T-helper 17 cell (primary cell): ENCODE measurements at regions not wholly inside any gene's neighbourhood (a gene's known extent, or its start where the extent isn't known, plus 50 kb on each side); places are given as distances from the start of the nearest gene placed in this dataset.

Source experiments
- ATAC-seq: fragments of 150-1000 bp; cut with Tn5 transposase; 2 replicates; pipeline ENCODE4 v1.10.0; 2021; ENCODE audit warnings: mild to moderate bottlenecking, moderate library complexity
- DNase-seq, 3 donors: peaks; one replicate each; pipeline versions ENCODE4 v3.0.0 to v3.0.0-alpha.2; 2020 to 2021
- H3K9me3 ChIP-seq: one replicate; pipeline ENCODE4 v1.7.0; 2013; ENCODE audit warnings: low read length, mild to moderate bottlenecking; ENCODE audit not compliant: control insufficient read depth, poor library complexity, severe bottlenecking
- H3K27ac Mint-ChIP-seq: one replicate; pipeline ENCODE4 v1.8.0; 2022; ENCODE audit warnings: mild to moderate bottlenecking, moderate library complexity, mixed read lengths
- H3K27me3 Mint-ChIP-seq: one replicate; pipeline ENCODE4 v1.8.0; 2022; ENCODE audit warnings: mixed read lengths
- H3K36me3 Mint-ChIP-seq: one replicate; pipeline ENCODE4 v1.8.0; 2022; ENCODE audit warnings: low read depth, mixed read lengths
- H3K4me1 Mint-ChIP-seq: one replicate; pipeline ENCODE4 v1.8.0; 2022; ENCODE audit warnings: mild to moderate bottlenecking, mixed read lengths
- H3K4me3 Mint-ChIP-seq: one replicate; pipeline ENCODE4 v1.8.0; 2022; ENCODE audit warnings: mild to moderate bottlenecking, moderate library complexity, mixed read lengths

DNA sequence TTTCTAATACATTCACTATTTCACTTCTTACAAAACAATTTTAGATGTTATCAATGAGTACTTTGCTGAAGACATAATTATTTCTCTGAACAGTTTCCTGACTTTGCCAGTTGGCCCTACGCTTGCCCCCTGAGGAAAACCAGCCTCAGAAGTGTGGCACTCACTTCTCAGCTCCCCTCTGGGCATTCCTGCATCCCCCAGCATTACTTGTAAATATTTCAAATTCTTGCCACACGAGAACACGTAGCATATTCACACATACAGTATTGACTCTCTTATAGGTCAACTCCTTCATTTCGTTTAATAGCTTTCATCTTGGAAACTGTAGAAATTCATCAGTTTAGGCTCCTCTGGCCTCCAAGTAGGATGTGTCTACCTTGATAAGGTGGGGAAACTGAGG, 65.2 kb downstream of the OTX2 start:
- H3K9me3 ChIP-seq = no peaks in the 10 kb centered on the region
- H3K4me1 Mint-ChIP-seq = no peaks in the 10 kb centered on the region
- no peak overlapping the region for H3K27ac Mint-ChIP-seq
- no peak for DNase-seq
- H3K36me3 Mint-ChIP-seq = no peaks in the 10 kb centered on the region
- H3K27me3 Mint-ChIP-seq = peaks cover 35% of the 10 kb centered on the region
- no peak overlapping the region for H3K4me3 Mint-ChIP-seq
- ATAC-seq = no peak

DNA sequence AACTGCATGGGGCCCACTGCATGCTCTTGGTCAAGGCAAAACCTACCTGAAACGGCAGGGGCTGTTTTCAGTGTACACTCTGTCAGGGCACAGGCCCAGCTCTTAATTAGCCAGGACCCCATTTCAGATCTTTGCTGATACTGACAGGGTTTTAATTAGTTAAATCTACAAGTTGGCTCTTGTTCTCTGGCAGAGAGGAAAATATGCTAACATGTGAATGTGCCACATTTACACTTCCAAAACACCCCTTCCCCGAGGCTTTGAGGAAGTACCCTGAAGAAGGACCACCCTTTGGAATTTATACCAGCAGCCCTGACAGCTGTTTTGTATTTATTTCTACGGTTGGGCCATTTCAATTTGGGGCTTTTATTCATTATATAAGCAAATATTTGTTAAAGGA, 66.3 kb downstream of the OTX2 start:
- Mint-ChIP-seq H3K36me3 (no peaks in the 10 kb centered on the region), H3K4me3 (no peak overlapping the region), H3K27me3 (peaks cover 28% of the 10 kb centered on the region), H3K27ac (no peak overlapping the region), H3K4me1 (no peaks in the 10 kb centered on the region)
- no peak for ATAC-seq
- DNase-seq = no peak
- no peaks in the 10 kb centered on the region for H3K9me3 ChIP-seq

DNA sequence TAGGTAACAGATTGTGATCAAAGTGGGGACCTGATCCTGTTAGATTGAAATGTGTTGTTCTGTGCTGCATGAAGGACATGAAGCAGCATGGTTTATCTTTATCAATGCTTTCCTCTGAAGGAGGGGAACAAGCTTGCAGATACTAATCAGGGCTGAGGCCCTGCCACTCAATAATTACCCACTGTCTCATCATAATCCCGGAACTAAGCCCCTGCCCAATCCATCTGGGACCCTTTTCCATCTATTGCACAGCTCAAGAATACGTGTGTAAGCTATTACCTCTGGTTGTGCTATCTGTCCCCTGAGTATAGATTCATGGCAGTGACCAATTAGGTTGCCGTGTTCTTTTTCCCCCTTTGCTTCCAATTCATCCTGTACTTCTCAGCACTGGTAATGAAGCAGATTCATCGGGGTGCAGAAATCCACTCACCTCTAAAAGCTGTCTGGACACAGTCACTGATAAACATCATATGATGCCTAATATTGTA, 67.8 kb downstream of the OTX2 start:
- ATAC-seq (no peak), DNase-seq (no peak)
- H3K9me3 ChIP-seq = no peaks in the 10 kb centered on the region
- Mint-ChIP-seq H3K27ac (no peak overlapping the region), H3K4me3 (no peak overlapping the region), H3K4me1 (no peaks in the 10 kb centered on the region), H3K27me3 (peaks cover 15% of the 10 kb centered on the region), H3K36me3 (no peaks in the 10 kb centered on the region)

DNA sequence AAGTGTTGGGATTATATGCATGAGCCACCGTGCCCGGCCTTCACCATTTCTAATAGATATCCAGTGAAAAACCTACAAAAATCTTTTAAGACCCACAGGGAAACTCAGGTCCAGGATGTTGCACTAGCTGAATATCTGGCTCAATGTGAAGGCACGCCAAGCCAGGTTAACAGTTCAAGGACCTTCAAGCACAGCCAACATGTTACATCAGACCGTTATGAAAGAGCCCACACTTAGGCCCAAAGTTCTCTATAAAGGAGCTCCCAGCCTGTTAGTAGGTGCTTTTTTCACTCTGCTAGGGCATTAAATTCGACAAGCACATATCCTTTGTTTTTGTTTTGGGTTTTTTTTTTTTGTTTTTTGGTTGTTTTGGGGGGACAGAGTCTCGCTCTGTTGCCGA, 69.0 kb downstream of the OTX2 start:
- Mint-ChIP-seq H3K27ac (no peak overlapping the region), H3K4me1 (no peaks in the 10 kb centered on the region), H3K36me3 (no peaks in the 10 kb centered on the region), H3K4me3 (no peak overlapping the region), H3K27me3 (peaks cover 12% of the 10 kb centered on the region)
- no peak for DNase-seq
- no peaks in the 10 kb centered on the region for H3K9me3 ChIP-seq
- no peak for ATAC-seq

DNA sequence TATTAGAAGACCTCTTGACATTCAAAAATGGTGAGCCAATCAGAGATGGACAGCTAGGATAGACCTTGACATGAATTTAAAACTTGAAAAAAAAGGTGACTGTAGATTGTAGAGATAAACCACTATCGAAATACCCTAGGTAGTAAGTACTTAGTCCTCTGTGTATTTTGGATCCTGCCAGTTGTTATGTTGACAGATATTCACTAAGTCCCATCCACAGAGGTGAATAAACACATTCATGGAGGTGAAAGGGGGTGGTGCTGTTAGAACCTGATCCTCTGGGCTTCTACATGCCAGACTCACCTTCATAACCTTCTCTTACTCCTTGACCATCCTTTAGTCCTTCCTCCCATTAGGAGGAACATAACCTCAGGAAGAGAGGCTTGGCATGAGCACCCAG, 72.3 kb downstream of the OTX2 start:
- Mint-ChIP-seq H3K36me3 (no peaks in the 10 kb centered on the region), H3K4me3 (no peak overlapping the region), H3K27ac (no peak overlapping the region), H3K4me1 (no peaks in the 10 kb centered on the region), H3K27me3 (peaks cover 4% of the 10 kb centered on the region)
- no peaks in the 10 kb centered on the region for H3K9me3 ChIP-seq
- ATAC-seq (no peak), DNase-seq (no peak)

DNA sequence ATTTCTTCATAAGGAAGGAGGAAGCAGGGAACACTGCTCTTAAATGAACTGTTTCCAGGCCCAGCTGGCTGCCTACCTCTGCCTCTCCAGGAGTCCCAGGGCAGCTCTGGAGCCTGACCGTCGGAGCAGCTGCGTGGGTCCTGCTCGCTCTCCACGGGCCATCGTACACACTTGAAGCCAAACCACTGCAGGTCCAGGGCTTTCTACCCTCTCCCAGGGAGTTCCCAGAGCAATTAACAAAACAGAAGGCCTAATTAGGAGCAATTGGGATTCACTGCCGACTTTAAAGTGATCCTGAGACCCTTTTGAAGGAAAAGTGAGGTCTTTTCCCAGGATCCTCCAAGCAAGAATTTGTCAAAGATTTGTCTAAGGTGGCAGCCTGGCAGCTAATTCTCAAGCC, 76.9 kb downstream of the OTX2 start:
- ATAC-seq = no peak
- H3K4me1 Mint-ChIP-seq = no peaks in the 10 kb centered on the region
- H3K36me3 Mint-ChIP-seq = no peaks in the 10 kb centered on the region
- no peak overlapping the region for H3K4me3 Mint-ChIP-seq
- peaks cover 36% of the 10 kb centered on the region for H3K27me3 Mint-ChIP-seq
- no peaks in the 10 kb centered on the region for H3K9me3 ChIP-seq
- H3K27ac Mint-ChIP-seq = no peak overlapping the region
- no peak for DNase-seq

DNA sequence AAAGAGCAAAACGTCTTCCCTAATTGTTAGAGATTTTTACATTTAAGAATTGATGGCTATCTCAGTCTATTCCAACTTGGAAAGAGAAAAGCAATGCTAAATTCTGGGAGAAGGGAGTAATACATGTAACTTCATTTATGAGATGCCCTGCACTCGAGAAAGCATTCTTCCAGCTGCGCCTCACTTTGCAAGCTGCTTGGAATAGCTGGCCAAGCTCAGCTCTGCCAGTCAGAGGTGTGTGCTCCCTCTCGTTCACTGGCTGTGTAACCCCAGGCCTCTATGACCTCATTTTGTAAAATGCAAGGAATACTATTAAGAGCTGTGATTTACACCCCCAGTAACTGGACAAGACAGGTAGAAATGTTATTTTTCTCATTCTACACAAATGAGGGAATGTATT, 79.1 kb downstream of the OTX2 start:
- DNase-seq (no peak), ATAC-seq (no peak)
- Mint-ChIP-seq H3K4me1 (no peaks in the 10 kb centered on the region), H3K27ac (no peak overlapping the region), H3K4me3 (no peak overlapping the region), H3K27me3 (peaks cover 36% of the 10 kb centered on the region), H3K36me3 (no peaks in the 10 kb centered on the region)
- no peaks in the 10 kb centered on the region for H3K9me3 ChIP-seq

DNA sequence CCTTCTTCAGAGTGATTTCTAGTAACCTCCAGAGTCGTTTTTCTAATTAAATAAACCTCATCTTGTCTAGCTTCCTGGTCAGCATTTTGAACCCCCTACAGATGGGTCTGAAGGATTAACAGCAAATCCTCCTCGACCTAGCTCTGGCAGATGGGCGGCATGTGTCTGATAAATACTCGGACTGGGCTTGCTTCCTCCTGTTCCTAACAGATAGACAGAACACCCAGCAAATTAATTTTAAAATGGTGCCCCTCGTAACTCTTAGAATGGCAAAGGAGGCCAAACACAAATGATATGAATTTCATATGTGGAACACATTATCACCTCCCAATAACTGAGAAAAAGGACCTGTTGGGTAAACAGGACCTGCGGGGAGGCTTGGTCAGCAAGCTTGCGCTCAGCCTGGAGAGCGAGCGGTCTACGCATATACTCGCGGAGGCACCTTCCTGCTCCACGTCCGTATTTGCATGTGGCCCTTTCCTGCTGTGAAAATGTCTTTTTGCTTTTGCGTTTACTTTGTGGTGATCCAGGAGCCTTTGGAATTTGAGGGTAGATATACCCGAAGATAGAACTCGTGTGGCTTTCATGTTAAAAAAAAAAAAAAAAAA, 79.6 kb downstream of the OTX2 start:
- H3K27ac Mint-ChIP-seq = no peak overlapping the region
- H3K27me3 Mint-ChIP-seq = peaks cover 36% of the 10 kb centered on the region
- ATAC-seq = no peak
- H3K9me3 ChIP-seq = no peaks in the 10 kb centered on the region
- no peak overlapping the region for H3K4me3 Mint-ChIP-seq
- no peaks in the 10 kb centered on the region for H3K36me3 Mint-ChIP-seq
- DNase-seq = no peak
- H3K4me1 Mint-ChIP-seq = no peaks in the 10 kb centered on the region

DNA sequence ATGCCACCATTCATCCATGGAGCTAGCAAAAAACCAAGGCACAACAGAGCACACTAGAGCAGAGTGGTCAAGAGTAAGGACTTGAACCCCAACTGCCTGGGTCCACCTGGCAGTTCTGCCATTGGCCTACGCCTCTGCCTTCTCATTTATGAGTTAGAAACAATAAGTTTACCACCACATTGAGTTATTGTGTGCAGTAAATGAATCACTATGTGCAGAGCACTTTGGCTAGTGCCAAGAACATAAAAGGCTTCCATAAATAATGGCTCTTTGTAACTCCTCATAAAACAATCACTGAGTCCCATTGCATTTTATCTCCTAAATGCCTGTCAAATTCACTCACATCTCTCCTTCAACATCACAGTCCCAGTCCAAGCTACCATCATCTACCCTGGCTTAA, 86.3 kb downstream of the OTX2 start:
- Mint-ChIP-seq H3K36me3 (peaks cover under 1% of the 10 kb centered on the region), H3K27ac (no peak overlapping the region), H3K4me3 (no peak overlapping the region), H3K27me3 (peaks cover 34% of the 10 kb centered on the region), H3K4me1 (no peaks in the 10 kb centered on the region)
- DNase-seq (no peak), ATAC-seq (no peak)
- no peaks in the 10 kb centered on the region for H3K9me3 ChIP-seq

DNA sequence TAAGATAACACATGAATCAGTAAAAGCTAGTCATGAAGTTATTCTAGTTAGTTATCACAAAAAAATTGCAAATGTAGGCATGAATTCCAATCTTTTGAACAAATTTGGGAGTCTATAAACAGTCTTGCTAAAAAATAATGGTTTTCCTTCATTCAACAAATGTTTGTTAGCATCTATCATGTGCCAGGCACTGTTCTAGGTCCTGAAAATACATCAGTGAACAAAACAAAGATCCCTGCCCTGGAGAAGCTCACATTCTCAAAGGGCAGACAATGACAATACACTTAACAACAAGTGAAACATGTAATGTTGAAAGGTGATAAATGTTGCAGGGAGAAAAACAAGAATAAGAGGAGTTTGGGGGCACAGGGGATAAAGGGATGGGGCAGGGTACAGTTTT, 86.9 kb downstream of the OTX2 start:
- H3K4me3 Mint-ChIP-seq = no peak overlapping the region
- peaks cover 40% of the 10 kb centered on the region for H3K27me3 Mint-ChIP-seq
- H3K4me1 Mint-ChIP-seq = peaks cover 2% of the 10 kb centered on the region
- no peaks in the 10 kb centered on the region for H3K9me3 ChIP-seq
- ATAC-seq (no peak), DNase-seq (no peak)
- no peak overlapping the region for H3K27ac Mint-ChIP-seq
- peaks cover 3% of the 10 kb centered on the region for H3K36me3 Mint-ChIP-seq

DNA sequence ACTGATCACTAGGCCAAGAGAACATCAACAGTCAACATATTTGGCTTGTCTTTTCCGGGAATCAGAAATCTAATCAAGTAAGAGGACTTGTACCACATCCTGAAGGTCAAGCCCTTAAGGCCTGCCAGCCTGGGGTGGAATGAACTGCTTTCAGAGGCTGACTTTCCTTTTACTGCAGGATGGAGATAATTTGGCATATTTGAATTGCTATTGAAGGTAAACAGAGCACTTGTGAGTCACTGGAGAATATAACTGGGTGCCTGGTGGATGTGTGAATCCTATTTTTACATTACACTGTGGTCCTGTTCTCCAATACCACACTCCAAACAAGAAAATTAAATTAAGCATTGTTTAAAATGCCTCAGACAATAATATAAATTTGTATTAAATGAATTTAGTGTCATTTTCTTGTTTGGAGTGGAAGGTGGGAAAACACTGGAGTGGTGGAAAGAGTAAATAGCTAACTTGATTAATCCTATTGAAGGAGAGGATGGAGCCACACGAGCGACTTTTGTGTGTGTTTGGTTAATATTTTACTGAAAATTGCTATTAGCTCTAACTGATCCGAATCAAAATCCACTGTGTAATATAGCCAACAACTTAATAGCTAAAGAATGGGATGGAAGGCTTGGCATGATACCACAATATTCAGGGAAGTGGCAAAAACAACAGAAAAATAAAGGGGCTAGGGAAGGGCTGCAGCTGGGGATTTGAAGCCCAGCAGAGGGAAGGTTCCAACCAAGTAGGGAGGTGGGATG, 89.4 kb downstream of the OTX2 start:
- Mint-ChIP-seq H3K36me3 (peaks cover 3% of the 10 kb centered on the region), H3K27ac (no peak overlapping the region), H3K4me1 (peaks cover 2% of the 10 kb centered on the region), H3K27me3 (peaks cover 52% of the 10 kb centered on the region), H3K4me3 (no peak overlapping the region)
- DNase-seq (no peak), ATAC-seq (no peak)
- H3K9me3 ChIP-seq = no peaks in the 10 kb centered on the region

DNA sequence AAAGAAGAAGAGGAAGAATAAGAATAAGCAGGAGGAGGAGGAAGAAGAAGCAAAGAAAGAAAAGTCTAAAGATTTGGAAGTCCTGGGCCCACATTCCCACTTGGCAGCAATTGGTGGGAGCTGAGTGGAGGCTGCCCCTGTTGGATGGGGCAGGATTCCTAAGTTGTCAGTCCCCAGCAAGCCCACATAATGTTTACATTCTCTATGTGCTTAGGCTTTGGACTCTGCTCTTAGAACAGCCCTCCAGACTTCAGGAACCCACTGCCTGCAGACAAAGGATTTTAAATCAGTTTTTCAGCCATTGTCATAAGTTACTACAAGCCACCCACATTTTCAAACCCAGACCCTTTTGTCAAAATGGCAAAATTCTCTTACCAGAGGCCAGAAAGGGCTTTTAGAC, 92.0 kb downstream of the OTX2 start:
- Mint-ChIP-seq H3K4me1 (peaks cover 2% of the 10 kb centered on the region), H3K36me3 (peaks cover 3% of the 10 kb centered on the region), H3K4me3 (no peak overlapping the region), H3K27me3 (peaks cover 40% of the 10 kb centered on the region), H3K27ac (no peak overlapping the region)
- no peak for ATAC-seq
- H3K9me3 ChIP-seq = no peaks in the 10 kb centered on the region
- no peak for DNase-seq

DNA sequence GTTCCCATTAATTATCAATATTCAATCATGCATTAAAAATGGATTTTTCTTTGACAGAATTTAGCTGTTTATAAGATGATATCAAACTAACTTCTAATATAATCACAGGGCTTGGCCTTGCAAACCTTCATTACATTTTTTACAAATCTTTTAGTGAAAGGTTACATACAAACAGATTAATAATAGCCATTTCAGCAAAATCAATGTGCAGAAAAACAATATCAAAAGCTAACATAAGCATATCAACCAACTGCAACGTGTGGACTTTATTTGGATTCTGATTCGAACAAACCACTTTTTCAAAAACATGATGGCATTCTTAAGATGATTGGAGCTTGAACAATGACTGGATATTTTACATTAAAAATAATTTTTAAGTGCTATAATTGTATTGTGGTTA, 93.6 kb downstream of the OTX2 start:
- no peak overlapping the region for H3K4me3 Mint-ChIP-seq
- peaks cover 35% of the 10 kb centered on the region for H3K27me3 Mint-ChIP-seq
- no peak for ATAC-seq
- H3K36me3 Mint-ChIP-seq = peaks cover 3% of the 10 kb centered on the region
- no peaks in the 10 kb centered on the region for H3K9me3 ChIP-seq
- DNase-seq = no peak
- H3K27ac Mint-ChIP-seq = no peak overlapping the region
- peaks cover 2% of the 10 kb centered on the region for H3K4me1 Mint-ChIP-seq

DNA sequence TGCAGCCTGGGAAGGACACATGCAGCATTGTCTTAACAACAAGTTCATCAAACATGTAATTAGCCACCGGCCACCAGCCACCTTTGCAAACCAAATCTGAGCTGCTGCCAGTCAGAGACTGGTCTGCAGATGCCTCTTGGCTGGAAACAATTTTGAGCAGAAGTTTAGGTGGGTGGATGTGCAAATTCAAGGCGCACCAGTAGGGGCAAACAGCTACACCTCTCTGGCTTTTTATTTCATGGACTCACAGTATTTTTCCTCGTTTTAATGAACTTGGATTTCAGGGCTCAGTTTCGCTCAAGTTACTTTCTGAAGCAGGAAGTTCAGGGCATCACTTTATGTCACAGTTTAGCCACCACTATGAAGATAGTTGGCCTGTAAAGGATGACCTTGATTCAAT, 94.3 kb downstream of the OTX2 start:
- Mint-ChIP-seq H3K4me3 (no peak overlapping the region), H3K27me3 (peaks cover 35% of the 10 kb centered on the region), H3K36me3 (peaks cover 3% of the 10 kb centered on the region), H3K4me1 (peaks cover 2% of the 10 kb centered on the region), H3K27ac (no peak overlapping the region)
- no peak for ATAC-seq
- no peaks in the 10 kb centered on the region for H3K9me3 ChIP-seq
- no peak for DNase-seq
